OCI-LY3 (cell line): ENCODE measurements at regions not wholly inside any gene's neighbourhood (a gene's known extent, or its start where the extent isn't known, plus 50 kb on each side); places are given as distances from the start of the nearest gene placed in this dataset.

ENCODE experiments used
- H2AFZ ChIP-seq: fragments of 200-600, 300-600 bp; shearing (Covaris generic); 2 replicates; pipeline ENCODE4 v1.6.0; 2014; ENCODE audit warnings: antibody characterized with exemption, low read depth, low read length
- H3K27ac ChIP-seq: fragments of 200-600, 300-600 bp; sonication (generic); 2 replicates; pipeline ENCODE4 v1.5.1; 2014; ENCODE audit warnings: mild to moderate bottlenecking, low read length, moderate library complexity, mixed read lengths
- H3K27me3 ChIP-seq: fragments of 200-600, 300-600 bp; sonication (generic); 2 replicates; pipeline ENCODE4 v1.6.1; 2014; ENCODE audit warnings: low read depth, low read length, mixed read lengths
- H3K36me3 ChIP-seq: fragments of 200-600, 300-600 bp; sonication (generic); replicated peaks from 2 replicates; pipeline ENCODE3; 2014; ENCODE audit warnings: low read depth, low read length, mixed read lengths
- H3K4me1 ChIP-seq: fragments of 300-600, 200-600 bp; sonication (generic); 2 replicates; pipeline ENCODE4 v1.6.1; 2014; ENCODE audit warnings: low read length, mixed read lengths
- H3K4me2 ChIP-seq: fragments of 200-600, 300-600 bp; sonication (generic); 2 replicates; pipeline ENCODE4 v1.6.1; 2014; ENCODE audit warnings: low read length, mixed read lengths
- H3K4me3 ChIP-seq: fragments of 300-600, 200-600 bp; sonication (generic); 2 replicates; pipeline ENCODE4 v1.5.1; 2014; ENCODE audit warnings: antibody characterized with exemption, mild to moderate bottlenecking, low read length, moderate library complexity
- H3K79me2 ChIP-seq: fragments of 300-600, 200-600 bp; shearing (Covaris generic); 2 replicates; pipeline ENCODE4 v1.6.1; 2014; ENCODE audit warnings: mild to moderate bottlenecking, low read length, mixed read lengths
- H3K9ac ChIP-seq: fragments of 300-600, 200-600 bp; shearing (Covaris generic); 2 replicates; pipeline ENCODE4 v1.6.0; 2014; ENCODE audit warnings: mild to moderate bottlenecking, low read length, moderate library complexity
- H3K9me3 ChIP-seq: fragments of 200-600, 300-600 bp; shearing (Covaris generic); 2 replicates; pipeline ENCODE4 v1.6.1; 2014; ENCODE audit warnings: low read length, mixed read lengths; ENCODE audit not compliant: insufficient read depth
- H4K20me1 ChIP-seq: fragments of 200-600, 300-600 bp; sonication (generic); 2 replicates; pipeline ENCODE4 v1.6.1; 2016; ENCODE audit warnings: low read length, mixed read lengths; ENCODE audit not compliant: insufficient read depth
- EZH2phosphoT487 ChIP-seq: fragments of 200-600 bp; shearing (Covaris generic); IDR thresholded peaks from 2 replicates; pipeline ENCODE4 v1.6.1; 2018; ENCODE audit warnings: antibody characterized with exemption, mixed run types, low read depth
- TF ChIP-seq, protein P1 (sequence below): fragments of 200-600, 300-600 bp; sonication (generic); IDR thresholded peaks from 2 replicates; pipeline ENCODE4 v1.5.1; 2014; ENCODE audit warnings: antibody characterized with exemption, low read length, low read depth

- no peaks in the 10 kb centered on the region for H4K20me1 ChIP-seq
- H3K9me3 ChIP-seq, result no peaks in the 10 kb centered on the region
- TF ChIP-seq EZH2phosphoT487, result no peak
- TF ChIP-seq, protein P1, sequence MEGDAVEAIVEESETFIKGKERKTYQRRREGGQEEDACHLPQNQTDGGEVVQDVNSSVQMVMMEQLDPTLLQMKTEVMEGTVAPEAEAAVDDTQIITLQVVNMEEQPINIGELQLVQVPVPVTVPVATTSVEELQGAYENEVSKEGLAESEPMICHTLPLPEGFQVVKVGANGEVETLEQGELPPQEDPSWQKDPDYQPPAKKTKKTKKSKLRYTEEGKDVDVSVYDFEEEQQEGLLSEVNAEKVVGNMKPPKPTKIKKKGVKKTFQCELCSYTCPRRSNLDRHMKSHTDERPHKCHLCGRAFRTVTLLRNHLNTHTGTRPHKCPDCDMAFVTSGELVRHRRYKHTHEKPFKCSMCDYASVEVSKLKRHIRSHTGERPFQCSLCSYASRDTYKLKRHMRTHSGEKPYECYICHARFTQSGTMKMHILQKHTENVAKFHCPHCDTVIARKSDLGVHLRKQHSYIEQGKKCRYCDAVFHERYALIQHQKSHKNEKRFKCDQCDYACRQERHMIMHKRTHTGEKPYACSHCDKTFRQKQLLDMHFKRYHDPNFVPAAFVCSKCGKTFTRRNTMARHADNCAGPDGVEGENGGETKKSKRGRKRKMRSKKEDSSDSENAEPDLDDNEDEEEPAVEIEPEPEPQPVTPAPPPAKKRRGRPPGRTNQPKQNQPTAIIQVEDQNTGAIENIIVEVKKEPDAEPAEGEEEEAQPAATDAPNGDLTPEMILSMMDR, result no peak
- no peak overlapping the region for H3K4me3 ChIP-seq
- no peaks in the 10 kb centered on the region for H3K79me2 ChIP-seq
- H3K27me3 ChIP-seq, result no peaks in the 10 kb centered on the region
- H3K9ac ChIP-seq, result no peak overlapping the region
- H3K4me2 ChIP-seq, result no peak overlapping the region
- no peaks in the 10 kb centered on the region for H3K4me1 ChIP-seq
- H2AFZ ChIP-seq, result no peak overlapping the region
- no peaks in the 10 kb centered on the region for H3K36me3 ChIP-seq
- no peak overlapping the region for H3K27ac ChIP-seq
These were observed 62.2 kb upstream of the WLS start for GRCh38 chr1:68294367-68295066.

DNA sequence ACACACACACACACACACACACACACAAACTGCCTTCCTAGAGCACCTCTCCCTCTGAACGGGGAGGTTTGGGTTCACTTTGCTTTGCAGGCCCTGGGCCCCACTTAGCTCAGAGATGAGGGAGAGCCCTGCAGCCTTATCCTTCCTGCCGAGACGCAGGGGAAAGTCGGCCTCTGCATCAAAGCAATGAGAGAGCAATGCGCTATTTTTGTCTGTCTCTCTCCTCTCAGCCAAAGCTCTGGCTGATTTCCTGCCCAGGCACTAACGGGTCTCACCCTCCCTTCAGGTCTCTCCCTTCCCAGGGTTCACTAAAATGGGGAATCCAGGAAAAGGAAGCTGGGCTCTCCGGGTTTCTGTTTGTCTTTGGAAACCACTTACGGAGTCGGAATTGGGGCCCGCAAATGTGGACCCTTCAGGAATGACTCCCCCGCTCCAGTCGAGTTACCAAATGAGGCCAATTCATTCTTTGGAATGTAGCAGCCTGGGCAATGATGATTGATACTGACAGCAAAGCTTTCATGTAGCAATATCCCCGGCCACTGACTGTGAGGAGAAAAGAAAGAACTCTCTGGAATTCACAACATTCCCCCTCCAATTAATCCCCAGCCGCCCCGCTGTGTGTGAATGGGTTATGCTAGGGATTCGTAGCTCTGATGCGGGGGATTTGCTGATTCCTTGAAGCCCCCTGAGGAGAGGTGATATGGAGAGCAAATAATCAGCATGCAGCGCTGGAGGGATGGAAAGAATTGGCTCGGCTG is 61.5 kb upstream of the WLS start:
- Histone ChIP-seq H3K4me3 (no peak overlapping the region), H3K36me3 (no peaks in the 10 kb centered on the region), H3K4me1 (no peaks in the 10 kb centered on the region), H4K20me1 (no peaks in the 10 kb centered on the region), H3K9ac (no peak overlapping the region), H3K79me2 (no peaks in the 10 kb centered on the region), H2AFZ (no peak overlapping the region), H3K27ac (no peak overlapping the region), H3K27me3 (no peaks in the 10 kb centered on the region), H3K9me3 (no peaks in the 10 kb centered on the region), H3K4me2 (no peak overlapping the region)
- TF ChIP-seq, protein P1, result no peak
- no peak for TF ChIP-seq EZH2phosphoT487

- H3K27me3 ChIP-seq, result no peaks in the 10 kb centered on the region
- no peak overlapping the region for H3K9ac ChIP-seq
- no peaks in the 10 kb centered on the region for H3K79me2 ChIP-seq
- H3K27ac ChIP-seq, result no peak overlapping the region
- no peak for TF ChIP-seq EZH2phosphoT487
- TF ChIP-seq, protein P1, result no peak
- no peak overlapping the region for H3K4me2 ChIP-seq
- H3K4me1 ChIP-seq, result no peaks in the 10 kb centered on the region
- H3K36me3 ChIP-seq, result no peaks in the 10 kb centered on the region
- H3K9me3 ChIP-seq, result no peaks in the 10 kb centered on the region
- H4K20me1 ChIP-seq, result no peaks in the 10 kb centered on the region
- no peak overlapping the region for H2AFZ ChIP-seq
- H3K4me3 ChIP-seq, result no peak overlapping the region
These were observed 60.8 kb upstream of the WLS start for GRCh38 chr1:68293122-68293521.

DNA sequence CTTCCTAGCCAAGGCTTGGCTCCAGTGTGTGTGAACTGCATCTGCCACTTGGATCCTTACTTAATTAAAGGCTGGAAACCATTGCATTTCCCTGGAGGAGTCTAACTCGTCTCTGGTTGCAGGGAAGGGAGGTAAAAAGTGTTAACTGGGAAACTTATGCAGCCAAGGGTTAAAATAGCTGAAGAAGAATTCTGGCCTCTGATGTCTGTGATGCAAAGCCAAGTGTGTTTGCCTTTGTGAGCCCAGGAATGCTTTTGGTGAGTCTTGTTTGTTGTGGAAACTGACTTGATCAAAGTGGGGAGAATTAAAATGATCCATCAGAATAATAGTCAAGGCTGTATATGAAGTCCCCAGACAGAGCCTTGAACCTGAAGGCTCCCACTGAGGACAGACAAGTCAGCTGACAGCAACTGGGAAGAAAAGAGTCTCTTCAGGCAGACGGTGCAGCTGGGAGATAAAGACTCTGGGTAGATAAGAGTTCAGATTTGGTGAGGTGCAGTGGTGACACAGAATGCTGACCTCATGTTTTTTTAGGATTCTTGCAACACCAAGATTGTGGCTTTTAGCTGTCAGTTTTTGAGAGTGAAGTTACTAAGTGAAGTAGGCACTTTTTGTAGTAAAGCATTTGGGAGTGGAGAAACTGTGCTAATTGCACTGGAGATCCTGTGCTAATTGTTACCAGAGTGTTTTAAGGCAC is 59.5 kb upstream of the WLS start:
- Histone ChIP-seq H3K79me2 (no peaks in the 10 kb centered on the region), H3K27me3 (no peaks in the 10 kb centered on the region), H3K4me3 (no peak overlapping the region)

More for the DNA sequence above, 59.5 kb upstream of the WLS start:
- Histone ChIP-seq H3K4me2 (no peak overlapping the region), H3K9me3 (no peaks in the 10 kb centered on the region), H2AFZ (no peak overlapping the region), H4K20me1 (no peaks in the 10 kb centered on the region), H3K27ac (no peak overlapping the region), H3K36me3 (no peaks in the 10 kb centered on the region), H3K4me1 (no peaks in the 10 kb centered on the region), H3K9ac (no peak overlapping the region)
- TF ChIP-seq EZH2phosphoT487, result no peak
- TF ChIP-seq, protein P1, result no peak
